GM19023 (cell line): ENCODE measurements at regions not wholly inside any gene's neighbourhood (a gene's known extent, or its start where the extent isn't known, plus 50 kb on each side); places are given as distances from the start of the nearest gene placed in this dataset.

Experiments used
- ATAC-seq: cut with Tn5 transposase; IDR thresholded peaks from one replicate; pipeline ENCODE4 v1.9.1; 2021; ENCODE audit warnings: mild to moderate bottlenecking, moderate library complexity; ENCODE audit not compliant: unreplicated experiment

DNA sequence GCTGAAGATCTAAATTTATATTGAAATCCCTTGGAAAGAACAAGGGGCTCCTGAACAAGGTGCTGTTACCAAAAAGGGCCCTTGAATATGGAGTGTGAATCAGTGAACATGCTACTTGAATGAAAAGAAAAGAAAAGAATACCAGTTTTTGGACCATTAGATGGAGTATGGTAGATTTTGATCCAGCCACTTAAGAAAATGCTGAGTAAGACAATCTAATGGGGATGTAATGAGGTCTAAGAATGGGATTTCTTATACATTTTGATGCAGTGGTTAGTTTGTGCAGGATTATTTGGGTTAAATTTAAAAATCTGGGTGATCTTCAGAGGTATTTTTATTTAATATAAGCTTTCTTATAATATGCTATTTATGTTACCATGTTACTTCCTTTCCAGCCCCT is 2003.0 kb upstream of the LRRTM1 start:
- no peak for ATAC-seq

DNA sequence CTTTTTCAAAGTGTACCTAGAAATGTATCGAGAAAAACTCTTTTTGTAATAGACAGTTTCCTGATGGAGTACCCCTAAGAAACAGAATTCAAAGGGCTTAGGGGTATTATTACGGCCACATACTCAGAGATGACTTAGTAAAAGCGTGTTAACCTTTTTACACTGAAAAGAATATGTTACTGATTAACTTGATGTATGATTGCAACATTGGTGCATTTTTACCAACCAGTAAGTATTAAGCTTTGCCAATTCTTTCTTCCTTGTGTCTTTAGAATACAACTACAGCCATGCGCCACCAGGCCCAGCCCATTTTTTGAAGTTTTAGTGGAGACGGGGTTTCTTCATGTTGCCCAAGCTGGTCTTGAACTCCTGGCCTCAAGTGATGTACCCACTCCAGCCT is 1997.0 kb upstream of the LRRTM1 start:
- no peak for ATAC-seq

DNA sequence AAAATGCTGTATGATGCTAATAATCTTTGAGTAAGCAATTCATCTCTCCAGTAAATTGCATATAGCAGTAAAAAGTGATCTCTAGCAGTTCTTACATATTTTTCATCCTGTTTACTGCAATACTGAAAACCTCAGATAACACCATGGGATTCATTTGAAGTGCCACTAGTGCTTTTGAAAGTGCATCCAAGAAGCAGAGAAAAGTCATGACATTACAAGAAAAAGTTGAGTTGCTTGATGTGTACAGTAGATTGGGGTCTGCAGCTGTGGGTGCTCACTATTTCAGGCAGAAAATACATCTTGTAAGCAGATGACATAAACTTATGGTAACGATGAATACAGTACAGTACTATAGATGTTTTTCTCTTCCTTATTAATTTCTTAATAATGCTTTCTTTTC is 1984.9 kb upstream of the LRRTM1 start:
- ATAC-seq = no peak

DNA sequence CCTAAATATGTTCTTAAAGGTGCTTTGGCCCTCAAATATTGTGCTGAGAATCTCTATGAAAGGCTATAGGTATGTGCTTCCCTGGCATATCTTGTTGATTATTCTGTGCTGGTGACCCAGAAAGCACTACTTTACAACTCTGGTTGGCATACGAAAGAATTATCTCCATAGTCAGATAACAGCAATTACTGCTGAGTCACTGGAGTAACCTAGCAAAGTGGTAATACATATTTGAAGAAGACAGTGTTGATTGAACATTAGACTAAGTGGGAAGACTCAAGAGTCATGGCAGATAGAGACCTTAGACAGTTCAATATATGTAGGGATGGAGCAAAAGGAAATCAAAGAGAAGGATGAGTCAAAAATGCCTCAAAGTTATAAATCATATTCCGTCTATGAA is 1978.5 kb upstream of the LRRTM1 start:
- ATAC-seq = no peak

DNA sequence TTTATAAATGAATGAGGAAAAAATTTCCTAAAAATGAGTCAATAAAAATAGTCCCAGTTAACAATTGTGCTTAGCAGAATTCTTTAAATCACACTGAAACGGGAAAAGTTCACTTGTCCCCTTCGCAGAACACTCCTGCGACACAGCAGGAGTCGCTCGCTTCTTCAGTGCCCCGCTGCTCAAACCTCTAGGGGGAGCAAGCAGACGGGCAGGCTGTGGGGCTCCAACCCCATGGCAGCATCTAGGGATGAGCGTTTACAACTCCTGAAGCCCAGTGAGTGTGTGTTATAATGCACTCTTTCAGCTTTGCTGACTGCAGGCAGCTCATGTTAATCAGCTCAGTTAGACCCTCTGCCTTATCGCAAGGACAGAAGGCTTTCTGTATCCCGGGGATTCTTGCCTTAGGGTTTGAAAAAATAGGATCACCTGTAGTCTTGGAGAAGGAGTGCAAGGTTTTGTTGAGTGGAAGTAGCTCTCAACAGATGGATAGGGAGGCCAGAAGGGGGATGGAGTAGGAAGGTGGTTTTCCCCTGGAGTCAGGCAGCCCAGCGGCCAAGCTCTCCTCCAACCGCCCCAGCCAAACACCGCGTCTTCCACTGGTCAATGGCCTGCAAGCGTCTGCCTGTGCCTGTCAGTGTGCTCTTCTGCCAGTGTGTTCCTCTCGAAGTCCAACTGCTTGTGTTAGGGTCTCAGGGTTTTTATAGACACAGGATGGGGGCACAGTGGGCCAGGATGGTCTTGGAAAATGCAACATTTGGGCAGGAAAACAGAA is 1977.7 kb upstream of the LRRTM1 start:
- ATAC-seq = no peak

DNA sequence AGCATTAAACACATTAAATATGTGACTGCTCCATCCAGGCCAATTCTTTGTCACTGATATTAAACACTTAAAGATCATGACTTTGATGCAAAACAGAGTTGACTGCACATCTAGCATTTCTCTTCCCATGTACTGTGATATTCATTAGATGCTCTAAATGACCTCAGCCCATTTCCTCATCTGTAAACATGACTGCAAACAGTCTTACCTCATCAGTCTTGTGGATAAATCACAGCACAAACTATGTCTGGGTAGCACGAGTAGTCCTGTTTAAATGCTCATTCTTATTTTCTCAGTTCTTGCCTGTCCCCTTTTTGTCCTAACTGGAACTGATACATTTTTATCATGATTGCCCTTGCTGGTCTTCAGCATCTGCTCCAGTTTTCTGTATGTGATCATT is 1974.8 kb upstream of the LRRTM1 start:
- no peak for ATAC-seq

DNA sequence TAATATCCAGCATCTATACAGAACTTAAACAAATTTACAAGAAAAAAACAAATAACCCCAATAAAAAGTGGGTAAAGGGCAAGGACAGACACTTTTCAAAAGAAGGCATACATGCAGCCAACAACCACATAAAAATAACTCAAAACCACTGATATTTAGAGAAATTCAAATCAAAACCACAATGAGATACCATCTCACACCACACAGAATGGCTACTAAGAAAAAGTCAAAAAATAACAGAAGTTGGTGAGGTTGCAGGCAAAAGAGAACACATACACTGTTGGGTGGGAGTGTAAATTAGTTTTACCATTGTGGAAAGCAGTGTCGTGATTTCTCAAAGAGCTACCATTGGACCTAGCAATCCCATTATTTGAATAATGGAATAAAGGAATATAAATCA is 1973.9 kb upstream of the LRRTM1 start:
- no peak for ATAC-seq

DNA sequence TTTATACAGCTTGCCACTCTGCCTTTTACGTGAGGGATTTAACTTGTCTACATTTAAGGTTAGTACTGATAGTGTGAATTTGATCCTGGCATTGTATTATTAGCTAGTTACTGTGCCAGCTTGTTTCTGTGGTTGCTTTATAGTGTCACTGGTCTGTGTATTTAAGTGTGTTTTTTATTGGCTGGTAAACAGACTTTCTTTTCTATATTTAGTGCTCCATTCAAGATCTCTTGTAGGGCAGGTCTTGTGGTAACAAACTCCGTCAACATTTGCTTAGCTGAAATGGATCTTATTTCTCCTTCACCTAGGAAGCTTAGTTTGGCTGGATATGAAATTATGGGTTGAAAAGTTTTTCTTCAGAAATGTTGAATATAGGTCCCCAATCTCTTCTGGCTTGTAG is 1971.0 kb upstream of the LRRTM1 start:
- no peak for ATAC-seq

DNA sequence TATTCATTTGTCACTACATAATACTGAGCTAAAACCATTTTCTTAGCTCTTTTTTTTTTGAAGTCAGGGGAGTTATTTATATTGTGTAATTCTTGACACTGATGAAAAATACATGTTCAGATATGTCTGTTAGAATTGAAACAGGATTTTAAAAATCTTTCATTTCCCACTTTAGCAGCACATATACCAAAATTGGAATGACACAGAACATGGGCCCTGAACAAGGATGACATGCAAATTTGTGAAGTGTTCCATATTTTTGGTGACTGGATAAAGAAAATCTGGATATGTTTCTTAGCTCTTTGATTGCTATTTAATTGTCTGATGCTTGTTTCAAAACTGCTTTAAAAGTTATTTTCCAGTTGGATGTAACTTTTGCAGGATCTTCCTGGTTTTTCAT is 1963.9 kb upstream of the LRRTM1 start:
- ATAC-seq = no peak

DNA sequence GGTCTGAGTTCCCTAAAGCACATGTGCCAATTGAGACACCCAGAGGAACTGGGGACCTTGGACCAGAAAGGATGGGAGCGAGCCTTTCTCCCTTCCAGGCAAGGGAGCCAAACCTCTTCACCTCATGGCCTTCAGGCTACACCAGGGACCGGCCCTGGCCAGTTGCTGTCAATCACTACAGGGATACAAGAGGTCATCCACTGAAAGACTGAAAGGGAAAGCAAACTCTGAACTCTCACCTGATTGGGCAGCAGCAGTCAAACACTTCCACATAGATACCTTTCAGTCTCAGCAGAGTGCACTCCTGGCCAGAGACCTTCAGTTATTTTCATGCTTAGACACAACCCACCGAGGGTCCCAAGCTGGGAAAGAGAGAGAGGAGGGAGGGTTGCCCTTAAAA is 1956.0 kb upstream of the LRRTM1 start:
- ATAC-seq = no peak

DNA sequence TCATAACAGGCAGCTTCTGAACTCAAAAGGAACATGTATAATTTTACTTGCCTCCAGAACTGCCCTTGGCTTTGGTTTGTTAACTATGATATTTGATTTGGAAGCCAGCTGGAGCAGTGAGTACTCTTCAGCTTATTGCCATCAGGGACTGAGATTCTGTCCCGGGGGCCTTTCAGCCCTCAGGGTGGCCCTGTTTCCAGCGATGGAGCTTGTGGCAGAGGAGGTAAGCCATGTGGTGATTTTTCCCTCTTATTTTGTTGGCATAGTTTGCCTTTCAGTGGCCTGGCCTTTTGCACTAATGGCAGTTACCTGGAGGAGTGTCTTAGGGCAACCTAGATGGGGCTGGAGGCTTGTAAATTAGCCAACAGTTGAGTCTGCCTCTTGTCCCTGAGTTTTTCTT is 1955.0 kb upstream of the LRRTM1 start:
- no peak for ATAC-seq

DNA sequence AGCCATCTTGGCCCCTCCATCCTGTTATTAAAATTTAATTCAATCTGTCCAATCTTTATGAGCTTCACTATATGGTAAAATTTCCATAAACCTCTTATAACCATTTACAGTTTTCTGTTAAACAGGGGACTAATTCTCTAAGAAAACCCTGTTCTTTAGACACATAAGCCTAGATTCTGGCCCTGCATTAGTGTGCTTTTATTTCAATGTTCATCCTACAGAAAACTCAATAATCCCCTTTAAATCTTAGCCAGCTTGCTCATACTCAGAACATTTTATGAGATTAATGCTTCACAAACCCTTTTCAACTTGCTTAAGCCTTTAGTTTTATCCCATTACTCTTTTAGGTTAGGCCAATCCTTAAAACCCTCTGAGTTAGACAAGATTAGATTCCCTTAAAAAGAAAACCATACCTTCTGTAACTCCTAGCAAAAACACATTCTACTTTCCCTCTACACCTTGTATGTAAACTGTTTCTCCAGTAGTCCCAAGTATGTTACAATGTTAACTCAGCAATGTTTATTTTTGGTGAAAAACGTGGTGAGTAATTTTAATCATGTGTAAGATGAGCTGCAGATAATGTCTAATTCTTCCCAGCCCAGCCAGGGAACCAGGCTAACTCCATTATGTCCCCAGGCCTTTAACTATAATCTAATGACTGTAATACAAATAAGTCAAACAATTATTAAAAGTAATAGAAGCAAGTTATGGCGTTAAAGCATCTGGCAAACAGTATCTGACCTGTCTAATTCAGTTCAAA is 1953.4 kb upstream of the LRRTM1 start:
- no peak for ATAC-seq

DNA sequence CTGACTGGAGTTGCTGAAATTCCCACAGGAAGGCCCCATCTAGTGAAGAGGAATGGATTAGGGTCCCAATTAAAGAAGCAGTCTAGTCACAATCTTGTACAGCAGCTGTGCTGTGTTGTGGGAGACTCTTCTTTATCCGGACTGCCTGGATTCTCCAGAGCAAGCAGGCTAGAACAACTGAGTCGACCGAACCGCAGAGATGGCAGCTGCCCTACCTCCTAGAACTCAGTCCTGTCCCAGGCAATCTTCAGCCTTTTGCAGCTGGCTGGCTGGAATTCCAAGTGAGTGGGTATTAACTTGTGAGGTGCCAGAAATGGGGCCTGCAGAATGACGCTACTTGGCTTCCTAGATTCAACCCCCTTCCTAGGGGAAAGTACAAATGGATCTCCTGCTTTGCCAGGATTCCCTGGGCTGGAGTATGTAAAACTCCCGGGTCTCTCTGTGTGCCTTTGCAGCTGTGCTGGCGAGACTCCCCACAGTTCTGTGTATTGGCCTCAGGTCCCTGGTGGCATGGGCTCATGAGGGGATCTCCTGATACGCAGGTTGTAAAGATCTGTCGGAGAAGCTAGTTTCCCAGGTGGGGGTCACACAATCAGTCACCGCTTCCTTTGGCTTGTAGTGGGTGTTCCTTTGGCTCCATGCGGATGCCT is 1952.6 kb upstream of the LRRTM1 start:
- ATAC-seq = no peak

DNA sequence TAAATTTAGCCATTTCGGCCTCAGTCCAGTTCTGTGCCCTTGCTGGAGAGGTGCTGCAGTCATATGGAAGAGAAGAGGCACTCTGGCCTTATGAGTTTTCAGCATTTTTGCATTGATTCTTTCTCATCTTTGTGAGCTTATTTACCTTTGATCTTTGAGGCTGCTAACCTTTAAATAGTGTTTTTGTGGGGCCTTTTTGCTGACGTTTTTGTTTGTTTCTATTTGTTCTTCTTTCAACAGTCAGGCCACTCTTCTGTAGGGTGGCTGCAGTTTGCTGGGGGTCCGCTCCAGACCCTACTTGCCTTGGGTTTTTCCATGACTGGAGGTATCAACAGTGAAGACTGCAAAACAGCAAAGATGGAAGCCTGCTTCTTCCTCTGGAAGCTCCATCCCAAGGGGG is 1951.7 kb upstream of the LRRTM1 start:
- no peak for ATAC-seq

DNA sequence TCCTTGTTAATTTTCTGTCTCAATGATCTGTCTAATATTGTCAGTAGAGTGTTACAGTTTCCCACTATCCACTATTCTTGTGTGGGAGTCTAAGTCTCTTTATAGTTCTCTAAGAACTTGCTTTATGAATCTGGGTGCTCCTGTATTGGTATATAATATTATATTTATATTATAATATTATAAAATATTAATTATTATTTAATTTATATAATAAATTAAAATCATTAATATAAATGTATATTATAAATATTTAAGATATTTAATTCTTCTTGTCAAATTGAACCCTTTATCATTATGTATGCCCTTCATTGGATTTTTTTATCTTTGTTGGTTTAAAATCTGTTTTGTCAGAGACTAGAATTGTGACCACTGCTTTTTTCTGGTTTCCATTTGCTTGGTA is 1950.2 kb upstream of the LRRTM1 start:
- ATAC-seq = no peak

DNA sequence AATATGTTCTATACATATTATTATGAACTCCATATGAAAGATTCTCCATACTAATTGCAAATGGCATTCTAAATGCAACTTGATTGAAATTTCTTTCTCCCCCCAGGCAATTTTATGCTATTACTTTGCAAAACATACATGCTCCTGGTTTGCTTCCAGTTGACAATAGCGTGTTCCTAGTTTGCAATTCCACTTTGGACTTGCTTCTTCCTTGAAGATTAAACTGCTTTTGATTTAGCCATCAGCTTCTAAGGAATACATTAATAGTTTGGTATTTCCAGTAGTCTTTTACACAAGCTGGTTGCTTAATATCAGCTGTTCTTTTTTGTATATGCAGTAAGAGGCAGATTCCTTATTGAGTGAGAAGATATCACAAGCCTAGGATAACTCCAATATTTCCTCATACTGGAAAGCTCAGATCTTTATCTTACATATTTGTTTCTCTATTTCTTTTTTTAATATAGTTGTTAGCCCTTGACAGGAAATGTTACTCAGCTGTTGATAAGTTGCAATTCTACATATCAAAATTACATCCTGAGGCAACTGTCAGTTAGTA is 1941.7 kb upstream of the LRRTM1 start:
- ATAC-seq = no peak

DNA sequence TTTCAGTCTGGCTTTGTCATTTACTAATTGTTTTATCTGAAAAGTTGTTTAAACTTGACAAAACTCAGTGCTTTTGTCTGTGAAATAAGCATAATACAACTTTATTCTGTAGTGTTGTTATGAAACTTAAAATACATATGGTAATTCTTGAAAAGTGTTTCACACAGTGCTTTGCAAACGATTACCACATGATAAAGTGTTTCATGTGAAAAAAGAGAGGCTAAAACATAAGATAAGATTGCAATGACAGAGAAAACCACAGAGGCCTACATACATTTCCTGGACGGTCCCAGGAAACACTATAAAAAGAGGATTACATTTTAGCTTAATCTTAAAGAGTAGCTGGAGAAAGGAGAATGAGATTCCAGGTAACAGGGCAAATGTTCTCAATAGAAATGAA is 1934.6 kb upstream of the LRRTM1 start:
- ATAC-seq = no peak

DNA sequence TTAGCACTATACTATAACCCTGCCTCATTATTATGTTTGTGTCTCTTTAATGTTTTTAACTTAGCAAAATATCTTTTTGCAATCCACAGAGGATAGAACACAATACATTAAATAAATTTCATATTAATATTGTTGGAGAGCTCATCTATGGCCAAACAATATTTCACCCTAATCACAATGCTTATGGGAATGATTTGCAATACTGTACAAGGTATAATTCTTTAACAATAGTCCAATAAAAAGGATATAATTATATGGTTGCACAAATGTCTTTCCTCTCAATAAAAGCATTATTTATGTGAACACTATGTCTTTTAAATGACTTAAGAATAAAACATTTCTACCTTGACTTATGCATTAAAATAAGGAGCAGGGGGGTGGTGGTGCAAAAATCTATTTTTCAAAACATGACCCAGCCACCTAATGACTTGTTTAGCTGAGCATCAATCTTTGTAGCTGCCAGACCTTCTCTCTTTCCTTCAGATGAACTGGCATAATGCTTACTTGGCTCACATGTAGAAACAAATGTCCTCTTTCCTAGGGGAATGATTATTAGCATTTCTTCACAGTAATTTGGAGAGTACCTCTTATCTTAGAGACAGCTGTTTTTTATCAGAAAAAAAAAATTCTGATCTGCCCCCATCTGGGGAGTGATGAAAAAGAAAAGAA is 1933.6 kb upstream of the LRRTM1 start:
- no peak for ATAC-seq

DNA sequence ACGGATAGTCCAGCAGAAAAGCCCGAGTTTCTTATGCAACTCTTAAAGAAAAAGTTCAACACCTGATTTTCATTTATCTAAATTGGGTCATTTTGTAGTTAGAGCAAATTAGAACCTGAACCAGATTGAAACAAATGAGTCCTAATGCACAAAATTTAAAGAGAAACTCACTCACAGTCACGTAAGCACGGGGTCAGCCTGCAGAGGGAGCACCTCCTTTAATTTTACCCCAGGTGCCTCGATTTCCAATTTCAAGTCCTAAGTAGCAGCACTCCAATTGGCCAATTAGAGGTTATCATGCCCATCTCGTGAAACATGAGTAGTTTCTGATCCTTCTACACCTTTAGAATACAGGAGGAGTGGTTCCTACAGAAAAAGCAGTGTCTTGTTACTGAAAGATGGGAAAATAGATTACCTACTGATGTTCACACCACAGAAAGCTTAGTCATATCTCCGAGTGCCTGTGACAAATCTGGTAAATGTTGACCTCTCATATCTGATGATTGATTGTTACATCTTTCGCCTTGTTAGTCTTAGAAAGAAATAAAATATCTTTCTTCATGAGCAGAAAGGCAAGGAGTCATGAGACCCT is 1929.8 kb upstream of the LRRTM1 start:
- ATAC-seq = no peak

DNA sequence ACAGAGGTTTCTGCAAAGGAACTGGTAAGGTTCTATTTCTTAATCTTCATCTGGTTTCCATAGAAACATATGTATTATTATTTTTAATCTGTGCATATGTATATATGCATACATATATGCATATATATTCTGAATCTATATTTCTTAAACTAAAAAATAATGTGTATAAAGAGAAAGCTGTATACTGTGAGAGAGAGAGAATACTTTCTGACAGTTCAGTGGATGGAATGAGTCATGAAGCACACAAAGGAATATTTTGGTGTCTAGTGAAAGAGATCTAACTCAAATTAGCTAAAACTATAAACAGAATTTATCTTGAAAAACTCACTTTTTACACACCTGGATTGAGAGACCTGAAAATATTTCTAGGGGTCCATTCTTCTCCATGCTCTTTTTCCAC is 1929.3 kb upstream of the LRRTM1 start:
- no peak for ATAC-seq

DNA sequence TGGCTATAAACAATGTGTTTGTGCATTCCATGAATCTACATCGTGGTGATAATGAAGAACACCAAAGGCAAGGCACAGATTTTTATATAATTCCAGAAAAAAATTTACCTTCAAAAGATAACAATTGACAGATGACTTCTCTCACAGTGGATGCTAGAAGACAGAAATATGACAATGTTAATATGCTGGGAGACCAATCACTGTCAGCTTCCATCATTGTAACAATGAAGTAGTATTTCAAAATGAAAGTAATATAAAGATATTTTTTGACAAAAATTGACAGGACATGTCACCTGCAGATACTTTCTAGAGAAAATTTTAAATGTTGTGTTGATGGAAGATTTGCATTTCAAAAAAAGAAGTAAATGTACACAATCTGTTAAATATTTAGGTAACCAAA is 1925.9 kb upstream of the LRRTM1 start:
- no peak for ATAC-seq
